Suppressor macrophage treated with lipopolysaccharide for 4 hours (primary cell): ENCODE measurements at regions not wholly inside any gene's neighbourhood (a gene's known extent, or its start where the extent isn't known, plus 50 kb on each side); places are given as distances from the start of the nearest gene placed in this dataset.

ENCODE experiments used
- DNase-seq: peaks from one replicate; pipeline ENCODE4 v3.0.0-alpha.2; 2020

DNA sequence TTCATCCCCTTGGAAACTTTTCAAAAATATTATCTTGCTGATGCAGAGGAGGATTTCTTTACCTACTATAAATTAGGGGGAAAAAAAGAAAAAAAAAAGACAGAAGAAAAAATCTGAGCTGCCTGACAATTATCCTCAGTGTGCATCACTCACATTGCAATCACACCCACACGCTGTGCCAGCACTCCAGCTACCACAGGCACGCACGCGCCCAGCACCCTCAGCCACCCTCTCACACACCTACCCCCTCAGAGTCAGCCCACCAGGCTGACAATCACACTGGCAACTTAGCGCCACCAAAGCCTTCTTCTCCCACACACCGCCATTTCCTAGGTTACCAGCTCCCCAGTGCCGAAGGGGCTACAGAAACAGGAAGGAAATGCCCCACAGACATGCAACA, 236.1 kb downstream of the KCNA4 start:
- no peak for DNase-seq

DNA sequence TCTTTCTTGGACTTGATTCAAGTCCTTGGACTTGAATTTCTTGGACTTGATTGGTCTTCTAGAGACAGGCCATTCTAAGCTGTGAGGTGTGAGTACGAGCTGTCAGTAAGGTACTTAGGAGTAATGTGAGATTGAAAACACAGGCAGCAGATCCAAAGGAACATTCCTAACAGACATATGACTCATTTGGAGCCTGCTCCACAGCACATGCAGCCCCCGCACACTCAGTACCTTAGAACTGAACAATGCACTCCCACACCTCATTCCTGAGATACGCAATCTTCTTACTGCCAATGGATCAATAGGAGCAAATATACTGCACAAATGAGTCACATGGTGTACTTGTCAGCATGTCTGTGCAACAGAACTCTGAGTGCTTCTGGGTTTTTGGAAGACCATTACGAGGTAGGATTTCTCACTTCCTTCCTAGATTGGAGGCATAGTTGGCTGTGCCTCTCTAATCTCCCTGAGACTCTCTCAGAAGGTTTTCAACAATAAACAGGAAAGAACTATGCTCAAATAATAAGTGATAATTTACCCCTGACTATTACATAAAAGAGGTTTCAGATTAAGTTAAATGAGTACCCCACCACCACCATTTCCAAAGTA, 243.1 kb downstream of the KCNA4 start:
- DNase-seq: no peak

GRCh38 chr11:29756871-29757270, 260.0 kb downstream of the KCNA4 start:
- DNase-seq: no peak

DNA sequence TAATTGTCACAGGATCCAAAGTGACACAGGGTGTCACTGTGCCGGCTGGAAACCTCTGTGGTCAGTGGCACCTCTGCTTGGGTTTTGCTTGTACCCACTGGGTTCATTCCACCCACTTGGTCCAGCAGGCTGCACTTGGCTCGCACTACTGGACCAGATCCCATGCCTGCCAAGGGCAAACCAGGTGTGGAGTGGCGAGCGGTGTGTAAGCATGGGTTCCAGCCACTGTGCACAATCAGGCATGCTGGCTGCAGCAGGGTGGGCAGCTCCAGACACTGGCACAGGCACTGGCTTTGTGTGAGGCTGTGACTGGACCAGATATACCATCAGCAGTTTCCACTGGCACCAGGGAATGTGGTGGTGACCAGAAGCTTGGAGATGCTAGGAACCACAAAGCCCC, 261.4 kb downstream of the KCNA4 start:
- no peak for DNase-seq

DNA sequence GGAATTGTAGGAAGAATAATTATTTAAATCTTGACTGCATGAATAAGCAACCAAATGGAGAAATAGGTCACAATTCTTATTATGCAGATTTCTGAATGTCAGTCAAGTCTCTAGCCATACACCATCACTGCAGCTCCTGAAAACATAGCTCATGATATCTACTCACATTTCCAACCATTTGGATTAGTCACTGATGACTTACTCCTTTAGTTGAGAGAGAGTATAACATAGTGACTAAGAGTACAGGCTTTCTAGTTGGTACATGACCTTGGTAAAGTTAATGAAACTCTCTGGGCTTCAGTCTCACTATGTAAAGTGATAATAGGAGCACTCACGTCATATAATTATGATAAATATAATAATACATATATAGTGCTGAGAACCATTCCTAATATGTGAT, 265.2 kb downstream of the KCNA4 start:
- no peak for DNase-seq

DNA sequence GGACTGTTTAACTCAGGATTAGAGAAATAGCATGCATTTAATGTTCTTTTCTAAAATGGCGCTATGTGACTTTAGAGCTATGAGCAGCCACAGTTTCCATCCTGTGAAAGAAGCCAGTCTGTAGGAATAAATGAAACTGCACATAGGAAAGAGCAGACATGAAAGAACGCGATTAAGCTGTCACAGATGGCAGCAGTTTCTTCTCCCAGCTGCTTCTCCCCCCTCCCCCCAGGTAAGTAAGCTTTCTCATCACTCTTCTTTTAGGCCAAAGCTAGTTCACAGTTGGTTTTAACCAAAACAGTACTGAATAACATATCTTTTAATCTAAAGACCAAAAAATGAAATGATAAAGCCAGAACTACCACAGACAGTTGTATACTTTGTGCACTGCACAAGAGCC, 266.4 kb downstream of the KCNA4 start:
- DNase-seq: no peak

- DNase-seq: no peak
Observed at GRCh38 chr11:29734287-29734686, 282.5 kb downstream of the KCNA4 start.

- DNase-seq: no peak
Observed at GRCh38 chr11:29713831-29714320, 303.0 kb downstream of the KCNA4 start.

GRCh38 chr11:29712616-29713015, 304.2 kb downstream of the KCNA4 start:
- DNase-seq: no peak

DNA sequence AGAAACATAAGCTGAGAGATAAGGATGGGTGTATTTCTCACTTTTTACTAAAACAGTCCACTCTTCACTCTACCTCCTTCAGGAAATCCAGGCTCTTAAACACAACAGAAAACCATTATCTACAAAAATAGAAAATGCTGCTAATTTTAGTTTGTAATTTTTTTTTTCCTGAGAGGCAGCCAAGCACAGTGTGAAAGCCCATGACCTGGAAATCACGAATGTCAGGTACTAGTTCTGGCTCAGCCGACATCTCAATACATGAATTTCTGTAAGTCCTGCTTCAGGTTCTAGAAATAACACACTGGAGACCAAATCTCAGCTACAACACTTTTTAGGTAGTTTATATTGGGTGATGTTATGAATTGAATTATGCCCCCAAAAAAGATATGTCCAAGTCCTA, 308.9 kb downstream of the KCNA4 start:
- no peak for DNase-seq

DNA sequence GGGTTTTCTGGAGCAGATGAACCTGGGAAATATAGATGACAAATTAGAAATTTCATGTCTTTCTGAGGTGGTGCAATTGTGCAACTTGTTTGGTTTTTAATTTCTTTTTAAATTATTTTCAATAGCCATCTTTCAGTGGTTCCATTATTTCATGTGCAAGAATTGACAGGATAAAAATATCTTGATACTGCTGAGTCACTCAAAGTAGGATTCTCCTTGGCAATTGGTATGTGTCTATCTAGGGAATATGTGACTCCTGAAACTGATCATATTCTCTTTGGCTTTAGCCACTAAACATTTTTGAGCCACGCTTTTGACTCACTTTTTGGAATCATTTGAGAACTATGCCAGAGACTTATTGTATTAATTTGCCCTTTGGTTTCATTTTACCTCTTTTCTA, 331.5 kb downstream of the KCNA4 start:
- DNase-seq: no peak

DNA sequence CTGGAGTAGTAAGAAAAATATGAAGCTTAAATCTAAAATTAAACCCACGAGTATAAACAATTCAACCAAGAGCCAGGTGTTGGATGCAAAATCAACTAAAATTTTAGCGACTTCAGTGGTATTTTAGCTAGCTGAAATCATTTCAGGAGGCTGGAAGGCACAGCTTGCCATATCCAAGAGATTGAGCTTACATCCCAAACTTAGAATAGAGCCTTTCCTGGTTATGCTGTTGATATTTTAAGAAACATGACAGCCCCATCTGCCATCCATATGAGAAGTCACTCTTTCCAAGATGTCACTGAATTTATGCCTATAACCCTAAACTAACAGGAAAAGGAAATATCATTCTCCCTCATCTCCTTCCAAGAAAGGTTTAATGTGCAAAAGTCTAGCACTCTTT, 334.0 kb downstream of the KCNA4 start:
- no peak for DNase-seq

- no peak for DNase-seq
Observed at GRCh38 chr11:29679996-29680395, 336.8 kb downstream of the KCNA4 start.

DNA sequence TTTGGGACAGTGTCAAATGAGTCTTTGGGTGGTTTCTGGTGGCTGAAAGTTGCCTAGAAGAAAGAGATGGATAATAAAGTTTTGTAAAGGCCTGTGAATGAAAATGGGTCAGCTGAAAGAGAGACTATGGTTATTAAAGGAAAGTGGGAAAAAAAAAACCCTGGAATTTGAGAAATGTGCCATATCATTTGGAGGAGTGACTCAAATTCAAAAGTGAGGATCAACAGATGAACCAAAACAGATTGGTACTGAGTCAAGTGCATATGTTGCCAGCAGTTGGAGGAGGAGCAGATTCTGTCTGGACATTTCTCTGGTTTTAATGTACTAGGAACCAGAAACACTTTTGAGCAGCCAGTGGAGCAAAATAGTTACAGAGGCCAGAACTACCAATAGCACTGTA, 339.8 kb downstream of the KCNA4 start:
- DNase-seq: no peak

DNA sequence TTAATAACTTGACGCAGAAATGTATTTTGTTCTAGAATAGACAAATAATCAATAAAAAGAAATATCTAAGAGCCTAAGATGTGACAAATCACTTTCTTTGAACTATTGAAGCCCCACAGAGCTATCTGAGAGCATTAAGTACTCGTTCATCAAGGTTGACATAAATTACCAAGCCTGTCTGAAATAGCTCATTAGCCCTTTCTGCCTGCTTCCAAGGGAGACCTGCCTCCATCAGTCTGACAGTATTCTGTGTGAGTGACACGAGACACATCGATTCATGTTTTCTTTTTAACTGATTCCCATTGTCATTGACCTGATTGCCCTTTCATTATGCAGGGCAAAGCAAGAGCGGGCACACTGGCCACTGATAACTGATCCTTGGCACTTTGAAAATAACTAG, 347.5 kb downstream of the KCNA4 start:
- DNase-seq: no peak

GRCh38 chr11:29657709-29658108, 359.1 kb downstream of the KCNA4 start:
- DNase-seq: no peak

- DNase-seq: no peak
Observed at GRCh38 chr11:29656597-29656996, 360.2 kb downstream of the KCNA4 start.

DNA sequence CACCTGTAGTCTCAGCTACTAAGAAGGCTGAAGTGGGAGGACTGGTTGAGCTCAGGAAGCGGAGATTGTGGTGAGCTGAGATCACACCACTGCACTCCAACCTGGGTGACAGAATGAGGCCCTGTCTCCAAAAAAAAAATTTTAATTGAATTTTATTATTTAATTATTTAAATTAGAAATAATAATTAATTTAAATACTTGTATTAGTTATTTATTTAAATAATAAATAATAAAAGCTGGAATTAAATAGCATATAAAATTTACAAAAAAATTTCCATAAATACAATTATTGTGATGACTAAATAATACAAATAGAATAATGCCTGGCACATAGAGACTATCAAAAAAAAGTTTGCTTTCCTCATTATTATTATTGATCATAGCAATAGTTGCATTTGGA, 371.5 kb downstream of the KCNA4 start:
- DNase-seq: no peak

GRCh38 chr11:29641201-29641600, 375.6 kb downstream of the KCNA4 start:
- no peak for DNase-seq

GRCh38 chr11:29634744-29635143, 382.1 kb downstream of the KCNA4 start:
- no peak for DNase-seq

GRCh38 chr11:29634244-29634643, 382.6 kb downstream of the KCNA4 start:
- no peak for DNase-seq

DNA sequence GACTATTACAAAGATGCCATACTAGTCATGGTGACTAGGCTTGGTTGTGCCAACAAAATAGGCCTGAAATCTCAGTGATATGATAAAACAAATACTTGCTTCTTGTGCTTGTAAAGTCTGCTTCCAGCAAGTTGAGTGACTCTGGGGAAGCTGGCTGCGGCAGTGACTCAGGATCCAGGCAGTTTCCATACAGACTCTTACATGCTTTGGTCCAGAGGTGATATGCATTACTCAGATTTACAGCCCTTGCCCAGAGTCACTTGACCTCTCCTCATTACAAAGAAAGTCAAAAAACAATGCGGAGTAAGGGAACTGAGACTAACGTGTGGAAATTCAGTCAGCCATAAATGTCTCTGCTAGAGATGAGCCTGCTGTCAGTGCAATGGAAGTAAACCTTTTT, 387.5 kb downstream of the KCNA4 start:
- DNase-seq: no peak

DNA sequence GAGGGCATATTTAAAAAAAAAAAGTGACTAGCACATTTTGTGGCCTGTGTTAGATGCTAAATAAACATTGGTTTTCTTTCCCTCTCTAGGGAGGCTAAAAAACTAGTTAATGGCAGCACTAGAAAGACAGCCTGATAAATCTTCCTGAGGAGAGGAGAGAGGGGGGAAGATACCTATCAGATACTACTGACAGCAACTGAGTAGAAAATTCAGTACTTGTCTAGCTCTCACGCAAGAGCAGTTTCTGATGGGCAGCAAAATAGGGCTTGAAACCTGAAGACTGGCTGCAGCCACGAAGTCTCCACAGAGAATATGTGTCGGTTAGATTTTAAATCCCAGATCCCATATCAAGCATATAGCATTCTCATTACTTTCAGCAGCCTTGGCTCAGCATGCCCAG, 388.2 kb downstream of the KCNA4 start:
- no peak for DNase-seq

- no peak for DNase-seq
Observed at GRCh38 chr11:29627541-29627940, 389.3 kb downstream of the KCNA4 start.

- DNase-seq: no peak
Observed at GRCh38 chr11:29623144-29623722, 393.6 kb downstream of the KCNA4 start.
